Activated CD4-positive, alpha-beta memory T cell treated with anti-CD3 and anti-CD28 coated beads for 36 hours (primary cell): ENCODE measurements at regions not wholly inside any gene's neighbourhood (a gene's known extent, or its start where the extent isn't known, plus 50 kb on each side); places are given as distances from the start of the nearest gene placed in this dataset.

Source experiments
- CTCF ChIA-PET: fragments of 350-600 bp; sonication (Branson Sonifier 250); formaldehyde crosslinking; loops from one replicate; lab custom pipeline; 2021; ENCODE audit warnings: antibody characterized with exemption, inconsistent platforms; lab: Charles Lee
- POLR2A ChIA-PET: fragments of 350-600 bp; sonication (Branson Sonifier 250); formaldehyde crosslinking; loops from one replicate; lab custom pipeline; 2021; ENCODE audit warnings: antibody characterized with exemption; lab: Charles Lee
- DNase-seq: peaks from one replicate; pipeline ENCODE4 v3.0.0-alpha.2; 2020
- H3K27ac Mint-ChIP-seq: one replicate; pipeline ENCODE4 v1.8.0; 2021; ENCODE audit warnings: mixed read lengths
- H3K27me3 Mint-ChIP-seq: one replicate; pipeline ENCODE4 v1.8.0; 2021; ENCODE audit warnings: mixed read lengths
- H3K36me3 Mint-ChIP-seq: one replicate; pipeline ENCODE4 v1.8.0; 2021; ENCODE audit warnings: mixed read lengths
- H3K4me1 Mint-ChIP-seq: one replicate; pipeline ENCODE4 v1.8.0; 2021; ENCODE audit warnings: low read depth, mixed read lengths
- H3K4me3 Mint-ChIP-seq: one replicate; pipeline ENCODE4 v1.8.0; 2021; ENCODE audit warnings: mild to moderate bottlenecking, mixed read lengths
- H3K9me3 Mint-ChIP-seq: one replicate; pipeline ENCODE4 v1.8.0; 2021; ENCODE audit warnings: mixed read lengths
- intact Hi-C: fragments of 100-400 bp; cut with micrococcal nuclease; formaldehyde crosslinking; loops from one replicate; pipeline ENCODE4 v1.15.1; 2023

- Mint-ChIP-seq H3K4me3 (no peak overlapping the region), H3K9me3 (no peaks in the 10 kb centered on the region), H3K4me1 (no peaks in the 10 kb centered on the region), H3K36me3 (no peaks in the 10 kb centered on the region), H3K27ac (no peak overlapping the region), H3K27me3 (no peaks in the 10 kb centered on the region)
- ChIA-PET POLR2A (no interaction called here), CTCF (no interaction called here)
- intact Hi-C loops, result no loop called here
- no peak for DNase-seq
Measured at GRCh38 chr18:21162786-21163185, 51.2 kb upstream of the ROCK1 start.

- no peaks in the 10 kb centered on the region for H3K36me3 Mint-ChIP-seq
- H3K27ac Mint-ChIP-seq, result no peak overlapping the region
- intact Hi-C loops, result no loop called here
- H3K4me3 Mint-ChIP-seq, result no peak overlapping the region
- no peak for DNase-seq
- ChIA-PET CTCF (no interaction called here), POLR2A (no interaction called here)
- no peaks in the 10 kb centered on the region for H3K9me3 Mint-ChIP-seq
- H3K27me3 Mint-ChIP-seq, result no peaks in the 10 kb centered on the region
- H3K4me1 Mint-ChIP-seq, result no peaks in the 10 kb centered on the region
Measured at GRCh38 chr18:21163647-21164547, 52.3 kb upstream of the ROCK1 start.

GRCh38 chr18:21164548-21165095 lies 53.0 kb upstream of the ROCK1 start:
- H3K27me3 Mint-ChIP-seq, result peaks cover 1% of the 10 kb centered on the region
- no peak overlapping the region for H3K27ac Mint-ChIP-seq
- no peak for DNase-seq
- intact Hi-C loops, result no loop called here
- CTCF ChIA-PET, result no interaction called here
- POLR2A ChIA-PET, result no interaction called here
- no peaks in the 10 kb centered on the region for H3K9me3 Mint-ChIP-seq
- no peaks in the 10 kb centered on the region for H3K36me3 Mint-ChIP-seq
- no peaks in the 10 kb centered on the region for H3K4me1 Mint-ChIP-seq
- H3K4me3 Mint-ChIP-seq, result no peak overlapping the region

- POLR2A ChIA-PET, result no interaction called here
- no peak overlapping the region for H3K27ac Mint-ChIP-seq
- no peak for DNase-seq
- H3K27me3 Mint-ChIP-seq, result peaks cover 2% of the 10 kb centered on the region
- intact Hi-C loops, result no loop called here
- no peaks in the 10 kb centered on the region for H3K4me1 Mint-ChIP-seq
- no peaks in the 10 kb centered on the region for H3K36me3 Mint-ChIP-seq
- no peaks in the 10 kb centered on the region for H3K9me3 Mint-ChIP-seq
- CTCF ChIA-PET, result interaction anchor here (1.0 kb wide), 1 partner anchor 12 kb away, joined by 3 read pairs; no protein-coding TSS in a partner anchor
- H3K4me3 Mint-ChIP-seq, result no peak overlapping the region
Measured at GRCh38 chr18:21167641-21168377, 56.2 kb upstream of the ROCK1 start.

GRCh38 chr18:21168880-21169279 lies 57.3 kb upstream of the ROCK1 start:
- no peak overlapping the region for H3K27ac Mint-ChIP-seq
- H3K36me3 Mint-ChIP-seq, result no peaks in the 10 kb centered on the region
- H3K4me1 Mint-ChIP-seq, result no peaks in the 10 kb centered on the region
- no peaks in the 10 kb centered on the region for H3K9me3 Mint-ChIP-seq
- H3K27me3 Mint-ChIP-seq, result peaks cover 2% of the 10 kb centered on the region
- ChIA-PET POLR2A (no interaction called here), CTCF (no interaction called here)
- DNase-seq, result no peak
- intact Hi-C loops, result no loop called here
- no peak overlapping the region for H3K4me3 Mint-ChIP-seq

GRCh38 chr18:21177822-21178221 lies 64.2 kb upstream of the GREB1L start:
- H3K27me3 Mint-ChIP-seq, result no peaks in the 10 kb centered on the region
- POLR2A ChIA-PET, result no interaction called here
- intact Hi-C loops, result no loop called here
- H3K9me3 Mint-ChIP-seq, result no peaks in the 10 kb centered on the region
- H3K4me3 Mint-ChIP-seq, result no peak overlapping the region
- CTCF ChIA-PET, result interaction anchor here (1.5 to 5.8 kb wide), 2 partner anchors 15 to 192 kb away, joined by 3 to 84 read pairs; no protein-coding TSS in a partner anchor
- H3K36me3 Mint-ChIP-seq, result no peaks in the 10 kb centered on the region
- peaks cover 6% of the 10 kb centered on the region for H3K4me1 Mint-ChIP-seq
- DNase-seq, result no peak
- H3K27ac Mint-ChIP-seq, result no peak overlapping the region

- intact Hi-C loops, result loop anchor here (1.0 kb wide), 1 partner anchor 207 kb away; no protein-coding TSS in a partner anchor
- Mint-ChIP-seq H3K36me3 (no peaks in the 10 kb centered on the region), H3K27me3 (no peaks in the 10 kb centered on the region), H3K9me3 (no peaks in the 10 kb centered on the region), H3K4me1 (peaks cover 6% of the 10 kb centered on the region), H3K4me3 (no peak overlapping the region), H3K27ac (no peak overlapping the region)
- peak; percentile 50 for DNase-seq
- ChIA-PET POLR2A (interaction anchor here (0.7 kb wide), 1 partner anchor 48 kb away, joined by 3 read pairs; no protein-coding TSS in a partner anchor), CTCF (interaction anchor here (0.6 to 5.8 kb wide), 15 partner anchors 12 to 265 kb away, joined by 3 to 84 read pairs (median 3); partner anchors contain the start of gene ROCK1)
Measured at GRCh38 chr18:21179590-21180220, 62.3 kb upstream of the GREB1L start.

GRCh38 chr18:21180588-21180987 lies 61.4 kb upstream of the GREB1L start:
- Mint-ChIP-seq H3K9me3 (no peaks in the 10 kb centered on the region), H3K4me3 (no peak overlapping the region), H3K4me1 (peaks cover 6% of the 10 kb centered on the region), H3K27me3 (no peaks in the 10 kb centered on the region), H3K27ac (no peak overlapping the region), H3K36me3 (no peaks in the 10 kb centered on the region)
- ChIA-PET CTCF (interaction anchor here (1.3 to 5.8 kb wide), 6 partner anchors 12 to 213 kb away, joined by 3 to 84 read pairs (median 6); partner anchors contain the start of gene ROCK1), POLR2A (no interaction called here)
- DNase-seq, result no peak
- intact Hi-C loops, result no loop called here

- Mint-ChIP-seq H3K27ac (no peak overlapping the region), H3K4me3 (no peak overlapping the region), H3K4me1 (peaks cover 6% of the 10 kb centered on the region), H3K36me3 (no peaks in the 10 kb centered on the region), H3K9me3 (no peaks in the 10 kb centered on the region), H3K27me3 (no peaks in the 10 kb centered on the region)
- POLR2A ChIA-PET, result no interaction called here
- peak; percentile 12 for DNase-seq
- intact Hi-C loops, result no loop called here
- CTCF ChIA-PET, result interaction anchor here (5.8 kb wide), 1 partner anchor 11 kb away, joined by 84 read pairs; no protein-coding TSS in a partner anchor
Measured at GRCh38 chr18:21181766-21182165, 60.3 kb upstream of the GREB1L start.

- no peak overlapping the region for H3K27ac Mint-ChIP-seq
- H3K4me3 Mint-ChIP-seq, result no peak overlapping the region
- intact Hi-C loops, result no loop called here
- H3K27me3 Mint-ChIP-seq, result no peaks in the 10 kb centered on the region
- H3K36me3 Mint-ChIP-seq, result no peaks in the 10 kb centered on the region
- H3K9me3 Mint-ChIP-seq, result no peaks in the 10 kb centered on the region
- DNase-seq, result no peak
- peaks cover 2% of the 10 kb centered on the region for H3K4me1 Mint-ChIP-seq
- CTCF ChIA-PET, result no interaction called here
- POLR2A ChIA-PET, result no interaction called here
Measured at GRCh38 chr18:21183670-21184069, 58.4 kb upstream of the GREB1L start.

- DNase-seq, result no peak
- intact Hi-C loops, result no loop called here
- Mint-ChIP-seq H3K27ac (no peak overlapping the region), H3K9me3 (no peaks in the 10 kb centered on the region), H3K36me3 (no peaks in the 10 kb centered on the region), H3K4me3 (no peak overlapping the region), H3K27me3 (no peaks in the 10 kb centered on the region), H3K4me1 (peaks cover under 1% of the 10 kb centered on the region)
- CTCF ChIA-PET, result no interaction called here
- POLR2A ChIA-PET, result no interaction called here
Measured at GRCh38 chr18:21184396-21184996, 57.5 kb upstream of the GREB1L start.
